ENCODE measurements at regions not wholly inside any gene's neighbourhood (a gene's known extent, or its start where the extent isn't known, plus 50 kb on each side); places are given as distances from the start of the nearest gene placed in this dataset.

- Histone ChIP-seq H3K79me2 (no peaks in the 10 kb centered on the region), H3K4me1 (no peaks in the 10 kb centered on the region), H3K4me2 (ENCODE audit: low read length) (no peak overlapping the region), H3K27ac (no peak overlapping the region), H3K4me3 (ENCODE audit: low read depth, low read length) (no peak overlapping the region), H2AFZ (no peak overlapping the region), H3K9me3 (ENCODE audit: control insufficient read depth, low read length) (no peaks in the 10 kb centered on the region), H3K27me3 (ENCODE audit: control insufficient read depth, insufficient read depth, low read length) (no peaks in the 10 kb centered on the region), H3K9ac (no peak overlapping the region), H3K36me3 (ENCODE audit: control insufficient read depth, insufficient read depth, low read length) (no peaks in the 10 kb centered on the region)
- no peak for TF ChIP-seq CTCF (IDR thresholded peaks at IDR 0.05)
Measured at GRCh38 chr3:168926426-168926825, 737.1 kb downstream of the MECOM start.

GRCh38 chr3:168925568-168925967 lies 737.9 kb downstream of the MECOM start:
- Histone ChIP-seq H3K79me2 (no peaks in the 10 kb centered on the region), H3K9me3 (ENCODE audit: control insufficient read depth, low read length) (no peaks in the 10 kb centered on the region), H3K27me3 (ENCODE audit: control insufficient read depth, insufficient read depth, low read length) (no peaks in the 10 kb centered on the region), H3K4me1 (no peaks in the 10 kb centered on the region), H3K36me3 (ENCODE audit: control insufficient read depth, insufficient read depth, low read length) (no peaks in the 10 kb centered on the region), H3K9ac (no peak overlapping the region), H3K27ac (no peak overlapping the region), H3K4me2 (ENCODE audit: low read length) (no peak overlapping the region), H3K4me3 (ENCODE audit: low read depth, low read length) (no peak overlapping the region), H2AFZ (no peak overlapping the region)
- no peak for TF ChIP-seq CTCF (IDR thresholded peaks at IDR 0.05)

- no peak overlapping the region for H3K4me3 ChIP-seq (ENCODE audit: low read depth, low read length)
- H2AFZ ChIP-seq = no peak overlapping the region
- no peaks in the 10 kb centered on the region for H3K27me3 ChIP-seq (ENCODE audit: control insufficient read depth, insufficient read depth, low read length)
- H3K27ac ChIP-seq = no peak overlapping the region
- H3K9ac ChIP-seq = no peak overlapping the region
- H3K79me2 ChIP-seq = no peaks in the 10 kb centered on the region
- no peaks in the 10 kb centered on the region for H3K4me1 ChIP-seq
- H3K4me2 ChIP-seq (ENCODE audit: low read length) = no peak overlapping the region
- TF ChIP-seq CTCF (IDR thresholded peaks at IDR 0.05) = no peak
- H3K36me3 ChIP-seq (ENCODE audit: control insufficient read depth, insufficient read depth, low read length) = no peaks in the 10 kb centered on the region
- H3K9me3 ChIP-seq (ENCODE audit: control insufficient read depth, low read length) = no peaks in the 10 kb centered on the region
Measured at GRCh38 chr3:168914662-168915061, 748.9 kb downstream of the MECOM start.

GRCh38 chr3:168909260-168909659 lies 754.3 kb downstream of the MECOM start:
- TF ChIP-seq CTCF (IDR thresholded peaks at IDR 0.05) = no peak
- H3K4me1 ChIP-seq = no peaks in the 10 kb centered on the region
- H3K27ac ChIP-seq = no peak overlapping the region
- H3K9me3 ChIP-seq (ENCODE audit: control insufficient read depth, low read length) = no peaks in the 10 kb centered on the region
- no peaks in the 10 kb centered on the region for H3K36me3 ChIP-seq (ENCODE audit: control insufficient read depth, insufficient read depth, low read length)
- no peaks in the 10 kb centered on the region for H3K79me2 ChIP-seq
- no peak overlapping the region for H3K4me2 ChIP-seq (ENCODE audit: low read length)
- H2AFZ ChIP-seq = no peak overlapping the region
- H3K4me3 ChIP-seq (ENCODE audit: low read depth, low read length) = no peak overlapping the region
- no peak overlapping the region for H3K9ac ChIP-seq
- no peaks in the 10 kb centered on the region for H3K27me3 ChIP-seq (ENCODE audit: control insufficient read depth, insufficient read depth, low read length)

GRCh38 chr3:168895419-168895818 lies 768.1 kb downstream of the MECOM start:
- H3K4me2 ChIP-seq (ENCODE audit: low read length) = no peak overlapping the region
- H3K36me3 ChIP-seq (ENCODE audit: control insufficient read depth, insufficient read depth, low read length) = no peaks in the 10 kb centered on the region
- TF ChIP-seq CTCF (IDR thresholded peaks at IDR 0.05) = no peak
- H3K27me3 ChIP-seq (ENCODE audit: control insufficient read depth, insufficient read depth, low read length) = no peaks in the 10 kb centered on the region
- no peak overlapping the region for H3K9ac ChIP-seq
- H3K27ac ChIP-seq = no peak overlapping the region
- H2AFZ ChIP-seq = no peak overlapping the region
- no peaks in the 10 kb centered on the region for H3K4me1 ChIP-seq
- H3K4me3 ChIP-seq (ENCODE audit: low read depth, low read length) = no peak overlapping the region
- no peaks in the 10 kb centered on the region for H3K9me3 ChIP-seq (ENCODE audit: control insufficient read depth, low read length)
- H3K79me2 ChIP-seq = no peaks in the 10 kb centered on the region

Measured in parathyroid adenoma (tissue), 2 donors.